Bronchial epithelial cell (primary cell): ENCODE measurements at regions not wholly inside any gene's neighbourhood (a gene's known extent, or its start where the extent isn't known, plus 50 kb on each side); places are given as distances from the start of the nearest gene placed in this dataset.
A peak's percentile ranks its signal among the peaks of the same experiment; 100 is the strongest.

Experiments used
- DNase-seq: peaks from one replicate; pipeline ENCODE4 v3.0.0-alpha.2; 2010; ENCODE audit warnings: low read depth
- FAIRE-seq: peaks from 2 replicates; lab custom pipeline; 2011; peaks lifted over from hg19 to GRCh38; lab: Jason Lieb, UNC
- H3K27me3 ChIP-seq: 2 replicates; pipeline ENCODE4 v1.5.1; 2011; ENCODE audit warnings: low read length; ENCODE audit not compliant: control insufficient read depth, insufficient read depth
- H3K36me3 ChIP-seq: 2 replicates; pipeline ENCODE4 v1.5.1; 2011; ENCODE audit warnings: low read length; ENCODE audit not compliant: control insufficient read depth, insufficient read depth
- H3K4me3 ChIP-seq: 2 replicates; pipeline ENCODE4 v1.5.1; 2011; ENCODE audit warnings: mild to moderate bottlenecking, low read depth, low read length, control low read depth
- TF ChIP-seq, protein P1 (sequence below): IDR thresholded peaks from 2 replicates; pipeline ENCODE4 v1.5.1; 2011; ENCODE audit warnings: mild to moderate bottlenecking, moderate library complexity, low read length, control low read depth, inconsistent platforms; ENCODE audit not compliant: insufficient read depth, severe bottlenecking

DNA sequence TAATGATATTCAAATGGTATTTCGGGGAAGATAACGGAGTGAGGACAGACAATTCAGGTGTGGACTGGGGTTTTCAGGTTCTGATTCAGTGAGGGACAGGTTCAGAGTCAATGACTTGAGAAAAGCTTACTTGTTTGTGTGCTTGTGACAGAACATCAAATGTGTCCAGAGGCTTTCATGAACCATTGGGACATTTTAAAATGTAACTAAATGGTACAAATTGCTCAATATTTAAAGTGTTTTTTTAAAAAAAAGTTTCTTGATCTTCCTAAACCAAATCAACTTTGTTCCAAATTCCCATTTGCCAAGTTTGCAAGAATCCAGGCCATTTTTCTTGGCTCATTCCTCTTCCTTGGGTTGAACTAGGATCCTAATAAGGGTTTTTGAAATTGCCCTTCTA lies 59.4 kb upstream of the BZW1 start:
- DNase-seq (no peak), FAIRE-seq (no peak)
- Histone ChIP-seq H3K4me3 (no peak overlapping the region), H3K27me3 (no peaks in the 10 kb centered on the region), H3K36me3 (no peaks in the 10 kb centered on the region)
- TF ChIP-seq, protein P1, sequence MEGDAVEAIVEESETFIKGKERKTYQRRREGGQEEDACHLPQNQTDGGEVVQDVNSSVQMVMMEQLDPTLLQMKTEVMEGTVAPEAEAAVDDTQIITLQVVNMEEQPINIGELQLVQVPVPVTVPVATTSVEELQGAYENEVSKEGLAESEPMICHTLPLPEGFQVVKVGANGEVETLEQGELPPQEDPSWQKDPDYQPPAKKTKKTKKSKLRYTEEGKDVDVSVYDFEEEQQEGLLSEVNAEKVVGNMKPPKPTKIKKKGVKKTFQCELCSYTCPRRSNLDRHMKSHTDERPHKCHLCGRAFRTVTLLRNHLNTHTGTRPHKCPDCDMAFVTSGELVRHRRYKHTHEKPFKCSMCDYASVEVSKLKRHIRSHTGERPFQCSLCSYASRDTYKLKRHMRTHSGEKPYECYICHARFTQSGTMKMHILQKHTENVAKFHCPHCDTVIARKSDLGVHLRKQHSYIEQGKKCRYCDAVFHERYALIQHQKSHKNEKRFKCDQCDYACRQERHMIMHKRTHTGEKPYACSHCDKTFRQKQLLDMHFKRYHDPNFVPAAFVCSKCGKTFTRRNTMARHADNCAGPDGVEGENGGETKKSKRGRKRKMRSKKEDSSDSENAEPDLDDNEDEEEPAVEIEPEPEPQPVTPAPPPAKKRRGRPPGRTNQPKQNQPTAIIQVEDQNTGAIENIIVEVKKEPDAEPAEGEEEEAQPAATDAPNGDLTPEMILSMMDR = no peak

DNA sequence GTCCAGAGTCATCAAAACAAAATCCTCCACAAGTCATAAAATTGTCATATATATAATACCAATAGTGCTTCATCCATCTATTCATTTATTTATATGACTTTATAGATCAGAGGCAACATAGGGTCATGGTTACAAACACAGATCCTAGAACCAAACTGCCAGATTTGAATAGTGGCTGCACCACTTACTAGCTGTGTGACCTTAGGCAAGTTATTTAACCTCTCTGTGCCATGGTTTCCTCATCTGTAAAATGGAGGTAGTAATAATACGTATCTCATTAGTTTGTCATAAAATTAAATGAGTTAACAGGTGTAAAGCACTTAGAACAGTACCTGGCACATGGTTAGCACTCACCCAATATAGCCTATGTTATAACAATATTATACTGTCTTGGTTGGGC lies 58.9 kb upstream of the BZW1 start:
- no peak for DNase-seq
- TF ChIP-seq, protein P1 = no peak
- H3K4me3 ChIP-seq = no peak overlapping the region
- FAIRE-seq = no peak
- no peaks in the 10 kb centered on the region for H3K36me3 ChIP-seq
- H3K27me3 ChIP-seq = no peaks in the 10 kb centered on the region

- Histone ChIP-seq H3K4me3 (no peak overlapping the region), H3K36me3 (no peaks in the 10 kb centered on the region), H3K27me3 (no peaks in the 10 kb centered on the region)
- DNase-seq = peak; percentile 91
- no peak for FAIRE-seq
- TF ChIP-seq, protein P1 = no peak
Observed at GRCh38 chr2:200756618-200757321, 54.9 kb upstream of the BZW1 start.

DNA sequence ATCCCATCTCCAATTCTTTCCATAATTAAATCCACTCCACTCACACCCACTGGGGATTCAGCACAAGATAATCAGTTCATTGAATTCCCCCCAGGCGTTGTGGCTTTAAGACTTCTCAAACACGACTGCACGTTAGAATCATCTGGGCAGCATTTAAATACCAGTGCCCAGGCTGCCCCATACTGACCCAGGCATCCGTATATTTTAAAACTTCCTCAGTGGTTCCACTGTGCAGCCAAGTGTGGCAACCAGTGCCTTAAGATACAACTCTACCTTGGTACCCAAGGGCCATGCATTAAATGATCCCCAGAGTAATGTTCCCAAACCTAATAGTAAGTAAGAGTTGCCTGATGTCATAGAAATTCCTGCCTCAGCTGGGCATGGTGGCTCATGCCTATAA lies 54.3 kb upstream of the BZW1 start:
- Histone ChIP-seq H3K36me3 (no peaks in the 10 kb centered on the region), H3K27me3 (no peaks in the 10 kb centered on the region), H3K4me3 (no peak overlapping the region)
- FAIRE-seq (no peak), DNase-seq (no peak)
- TF ChIP-seq, protein P1 = no peak

- DNase-seq (no peak), FAIRE-seq (no peak)
- TF ChIP-seq, protein P1 = no peak
- no peaks in the 10 kb centered on the region for H3K36me3 ChIP-seq
- no peak overlapping the region for H3K4me3 ChIP-seq
- no peaks in the 10 kb centered on the region for H3K27me3 ChIP-seq
Observed at GRCh38 chr2:200758341-200758740, 53.4 kb upstream of the BZW1 start.

- FAIRE-seq (no peak), DNase-seq (peak; percentile 25)
- TF ChIP-seq, protein P1 = no peak
- Histone ChIP-seq H3K4me3 (no peak overlapping the region), H3K27me3 (no peaks in the 10 kb centered on the region), H3K36me3 (no peaks in the 10 kb centered on the region)
Observed at GRCh38 chr2:200761266-200761665, 50.4 kb upstream of the BZW1 start.
